ENCODE measurements at regions not wholly inside any gene's neighbourhood (a gene's known extent, or its start where the extent isn't known, plus 50 kb on each side); places are given as distances from the start of the nearest gene placed in this dataset.

- no peak for TF ChIP-seq CTCF (IDR thresholded peaks at IDR 0.05; ENCODE audit: low read depth, low read length, missing control alignments)
- DNase-seq (ENCODE audit: extremely low read depth, low read depth), result no peak
Measured at GRCh38 chr21:32975811-32976431, 49.8 kb upstream of the OLIG2 start.

More at GRCh38 chr21:32975811-32976431, 49.8 kb upstream of the OLIG2 start:
- no peak overlapping the region for H3K4me3 ChIP-seq (replicated peaks; ENCODE audit: low read depth, low read length)

Measured in HFF-Myc (cell line).